DOHH2 (cell line): ENCODE measurements at regions not wholly inside any gene's neighbourhood (a gene's known extent, or its start where the extent isn't known, plus 50 kb on each side); places are given as distances from the start of the nearest gene placed in this dataset.

Experiments
- EZH2phosphoT487 ChIP-seq: fragments of 200-600 bp; sonication (generic); IDR thresholded peaks from 2 replicates; pipeline ENCODE4 v1.6.1; 2017; ENCODE audit warnings: borderline replicate concordance, mild to moderate bottlenecking, antibody characterized with exemption, low read length, moderate library complexity, mixed read lengths
- TF ChIP-seq, protein P1 (sequence below): fragments of 200-600 bp; sonication (generic); IDR thresholded peaks from one replicate; pipeline ENCODE4 v1.5.1; 2014; ENCODE audit warnings: antibody characterized with exemption, mild to moderate bottlenecking, low read depth, low read length; ENCODE audit not compliant: poor library complexity, severe bottlenecking

DNA sequence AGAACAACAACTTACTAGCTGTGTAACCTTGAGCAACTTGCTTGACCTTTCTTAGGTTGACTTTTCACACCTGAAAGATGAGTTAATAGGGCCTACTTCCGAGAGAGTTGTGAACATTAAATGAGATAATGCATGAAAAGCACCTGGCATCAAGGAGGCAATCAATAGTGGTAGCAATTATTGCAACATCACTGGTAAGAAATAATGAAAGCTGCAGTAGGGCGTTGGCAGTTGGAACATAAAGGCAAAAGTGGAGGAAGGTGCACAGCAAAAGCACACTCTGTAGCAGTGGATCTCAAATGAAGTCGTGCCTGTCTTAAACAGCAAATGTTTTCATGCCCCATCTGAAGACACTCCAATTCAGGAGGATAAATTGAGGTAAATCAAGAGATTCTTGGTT is 178.9 kb upstream of the VRK2 start:
- TF ChIP-seq, protein P1, sequence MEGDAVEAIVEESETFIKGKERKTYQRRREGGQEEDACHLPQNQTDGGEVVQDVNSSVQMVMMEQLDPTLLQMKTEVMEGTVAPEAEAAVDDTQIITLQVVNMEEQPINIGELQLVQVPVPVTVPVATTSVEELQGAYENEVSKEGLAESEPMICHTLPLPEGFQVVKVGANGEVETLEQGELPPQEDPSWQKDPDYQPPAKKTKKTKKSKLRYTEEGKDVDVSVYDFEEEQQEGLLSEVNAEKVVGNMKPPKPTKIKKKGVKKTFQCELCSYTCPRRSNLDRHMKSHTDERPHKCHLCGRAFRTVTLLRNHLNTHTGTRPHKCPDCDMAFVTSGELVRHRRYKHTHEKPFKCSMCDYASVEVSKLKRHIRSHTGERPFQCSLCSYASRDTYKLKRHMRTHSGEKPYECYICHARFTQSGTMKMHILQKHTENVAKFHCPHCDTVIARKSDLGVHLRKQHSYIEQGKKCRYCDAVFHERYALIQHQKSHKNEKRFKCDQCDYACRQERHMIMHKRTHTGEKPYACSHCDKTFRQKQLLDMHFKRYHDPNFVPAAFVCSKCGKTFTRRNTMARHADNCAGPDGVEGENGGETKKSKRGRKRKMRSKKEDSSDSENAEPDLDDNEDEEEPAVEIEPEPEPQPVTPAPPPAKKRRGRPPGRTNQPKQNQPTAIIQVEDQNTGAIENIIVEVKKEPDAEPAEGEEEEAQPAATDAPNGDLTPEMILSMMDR: no peak
- TF ChIP-seq EZH2phosphoT487: no peak
